Stimulated activated CD4-positive, alpha-beta T cell treated with anti-CD3 and anti-CD28 coated beads, Interleukin-1b, Interleukin-23, amount 100 ng/mL, for 24 hours (primary cell): ENCODE measurements at regions not wholly inside any gene's neighbourhood (a gene's known extent, or its start where the extent isn't known, plus 50 kb on each side); places are given as distances from the start of the nearest gene placed in this dataset.

Experiments
- DNase-seq, 4 experiments: peaks; one replicate each; pipeline ENCODE4 v3.0.0-alpha.2; 2020; ENCODE audit warnings: low read depth in 4 of 4, low spot score in 1 of 4

DNA sequence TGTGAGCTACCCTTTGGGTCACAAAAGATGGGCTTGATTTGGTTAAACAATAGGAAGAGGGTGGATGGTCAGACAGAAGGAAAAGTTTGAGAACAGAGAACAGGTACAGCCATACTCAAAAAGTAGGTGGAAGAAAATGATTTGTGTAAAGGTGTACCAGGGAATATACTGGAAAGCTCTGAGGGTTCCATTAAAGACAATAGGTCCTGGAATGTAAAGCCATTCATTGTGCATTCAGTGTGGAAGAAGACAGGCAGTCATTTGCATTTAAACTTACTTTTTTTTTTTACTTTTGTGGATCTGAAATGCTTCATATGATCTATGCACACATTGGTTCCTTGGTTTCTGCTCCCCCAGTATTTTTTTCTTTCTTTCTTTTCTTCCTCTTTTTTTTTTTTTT, 581.4 kb upstream of the PIK3C3 start:
- no peak for DNase-seq

DNA sequence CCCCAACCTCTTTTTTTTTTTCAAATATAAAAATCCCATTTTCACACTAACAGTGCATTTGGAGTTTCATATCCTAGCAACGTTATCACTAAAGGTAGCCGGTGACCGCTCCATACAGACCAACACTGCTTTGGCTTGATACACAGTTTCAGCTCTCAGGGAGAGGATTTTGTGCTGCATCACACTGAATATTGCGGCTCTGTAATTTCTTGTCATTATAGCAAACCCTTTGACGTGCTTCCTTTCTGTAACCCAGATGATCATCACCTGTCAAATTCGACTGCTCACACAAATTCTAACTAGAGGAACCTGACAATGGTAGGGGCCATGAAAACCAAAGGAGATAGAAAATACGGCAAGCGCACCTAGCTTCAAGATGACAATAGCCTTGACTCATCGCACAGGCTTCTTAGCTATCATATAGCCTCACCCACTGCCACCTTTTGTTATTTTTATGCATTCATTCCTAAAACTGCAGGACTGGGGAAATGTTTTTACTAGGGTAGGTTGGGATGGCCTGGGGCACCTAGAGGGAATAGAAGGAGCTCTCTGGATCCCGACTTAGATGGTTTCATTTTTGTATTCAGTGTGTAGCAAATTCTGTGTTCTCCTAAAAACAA, 582.9 kb upstream of the PIK3C3 start:
- DNase-seq = no peak

DNA sequence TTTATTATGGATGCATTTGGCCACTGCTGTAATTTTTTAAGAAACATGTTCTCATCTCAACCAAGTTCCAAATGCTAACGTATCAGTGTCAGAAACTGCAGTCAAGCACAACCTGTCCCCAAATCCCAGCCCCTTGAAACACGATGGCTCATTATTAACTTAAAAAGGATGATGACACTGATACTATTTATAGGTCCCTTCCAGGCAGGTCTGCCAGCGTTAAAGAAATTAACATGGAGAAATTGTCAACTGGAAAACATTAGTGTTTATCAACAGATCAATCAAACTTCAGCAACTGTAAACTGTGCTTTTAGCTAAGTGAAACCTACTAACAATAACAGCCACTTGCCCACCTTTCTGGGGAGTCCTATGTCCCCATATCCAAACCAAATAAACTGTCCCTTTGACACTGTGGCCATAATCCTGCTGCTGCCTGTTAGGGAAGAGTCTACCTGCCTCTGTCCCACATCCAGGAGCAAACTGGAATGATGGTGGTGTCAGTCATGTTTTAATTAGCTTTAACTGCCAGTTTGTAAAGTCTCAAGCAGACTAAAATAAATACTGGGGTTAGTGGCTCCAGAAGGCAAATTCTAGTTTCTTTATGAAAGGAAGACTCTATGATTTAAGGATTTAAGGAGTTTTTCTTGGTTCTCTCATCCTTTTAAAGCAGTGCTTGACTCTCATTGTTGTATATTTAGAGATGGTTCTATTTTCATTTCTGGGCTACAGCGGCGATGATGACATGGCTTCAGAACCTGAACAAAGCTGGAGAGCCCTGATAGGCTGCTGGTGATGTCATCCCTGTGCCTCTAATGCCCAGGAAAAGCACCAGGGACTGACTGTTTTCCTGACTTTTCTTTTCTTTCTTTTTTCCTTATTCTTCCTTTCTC, 583.6 kb upstream of the PIK3C3 start:
- DNase-seq = no peak

DNA sequence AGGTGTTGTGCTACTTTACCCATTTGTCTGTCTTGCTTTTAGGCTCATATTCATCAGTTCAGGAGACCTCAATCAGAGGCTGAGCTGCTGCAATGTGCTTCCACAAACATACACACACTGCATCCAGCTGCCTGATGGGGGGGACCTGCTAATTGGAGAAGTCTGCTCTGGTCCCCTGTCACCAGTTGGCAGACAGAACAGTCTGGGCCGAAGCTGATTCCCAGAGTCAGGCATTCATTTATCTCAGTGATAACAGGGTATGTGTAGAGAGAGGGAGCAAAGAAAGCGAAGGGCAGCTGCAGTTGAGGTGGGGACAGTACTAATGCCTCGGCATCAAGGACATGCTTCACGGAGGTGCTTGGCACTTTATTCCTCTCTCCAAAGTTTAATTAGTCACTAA, 584.3 kb upstream of the PIK3C3 start:
- DNase-seq = no peak

DNA sequence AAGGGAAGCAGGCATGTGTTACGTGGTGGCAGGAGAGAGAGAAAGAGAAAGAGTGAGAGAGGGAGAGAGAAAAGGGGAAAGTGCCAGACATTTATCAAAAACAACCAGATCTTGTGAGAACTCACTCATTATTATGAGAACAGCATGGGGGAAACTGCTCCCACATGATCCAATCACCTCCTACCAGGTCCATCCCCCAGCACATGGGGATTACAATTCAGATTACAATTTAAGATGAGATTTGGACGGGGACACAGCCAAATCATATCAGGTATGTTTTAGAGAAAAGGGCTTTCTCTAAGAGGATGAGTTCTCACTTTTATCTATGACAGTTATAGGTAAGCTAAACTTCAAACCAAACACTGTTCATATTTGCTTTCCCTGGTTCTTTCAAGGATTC, 597.3 kb upstream of the PIK3C3 start:
- DNase-seq = no peak

DNA sequence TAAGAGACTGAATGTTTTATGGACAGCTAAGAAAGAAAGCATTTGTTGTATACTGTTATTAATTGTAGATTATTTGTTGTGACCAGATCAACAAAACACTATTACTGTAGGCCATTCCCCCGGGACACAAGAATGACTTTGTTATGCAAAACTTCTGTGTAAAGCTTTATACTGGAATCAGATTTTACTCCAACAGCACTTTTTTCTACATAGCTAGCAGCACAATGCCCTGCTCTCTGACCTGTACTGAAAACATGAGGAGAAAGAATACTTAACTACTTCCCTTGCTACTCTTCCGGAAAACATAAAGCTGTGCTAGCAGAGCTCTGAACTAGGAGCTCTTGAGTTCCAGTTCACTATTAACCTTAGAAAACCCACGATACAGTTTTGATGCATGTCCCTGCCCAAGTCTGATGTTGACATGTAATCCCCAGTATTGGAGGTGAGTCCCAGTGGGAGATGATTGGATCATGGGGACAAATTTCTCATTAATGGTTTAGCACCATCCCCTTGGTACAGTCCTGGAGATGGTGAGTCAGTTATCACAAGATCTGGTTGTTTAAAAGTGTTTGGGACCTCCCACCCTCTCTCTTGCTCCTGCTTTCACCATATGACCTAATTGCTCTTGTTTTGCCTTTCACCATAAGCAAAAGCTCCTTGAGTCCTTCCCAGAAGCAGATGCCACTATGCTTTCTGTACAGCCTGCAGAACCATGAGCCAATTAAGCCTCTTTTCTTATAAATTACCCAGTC, 601.1 kb upstream of the PIK3C3 start:
- DNase-seq = no peak

DNA sequence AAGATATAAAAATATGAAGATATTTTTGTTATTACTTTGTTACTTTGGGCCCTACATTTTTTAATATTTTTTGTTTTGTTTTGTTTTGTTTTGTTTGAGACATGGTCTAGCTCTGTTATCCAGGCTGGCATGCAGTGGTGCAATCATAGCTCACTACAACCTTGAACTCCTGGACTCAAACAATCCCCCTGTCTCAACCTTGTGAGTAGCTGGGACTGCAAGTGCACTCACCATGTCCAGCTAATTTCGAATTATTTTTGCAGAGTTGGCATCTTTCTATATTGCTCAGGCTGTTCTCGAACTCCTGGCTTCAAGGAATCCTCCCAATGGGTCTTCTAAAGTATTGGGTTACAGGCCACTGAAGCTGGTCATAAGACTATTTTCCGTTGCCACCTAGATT, 603.6 kb upstream of the PIK3C3 start:
- DNase-seq = no peak

DNA sequence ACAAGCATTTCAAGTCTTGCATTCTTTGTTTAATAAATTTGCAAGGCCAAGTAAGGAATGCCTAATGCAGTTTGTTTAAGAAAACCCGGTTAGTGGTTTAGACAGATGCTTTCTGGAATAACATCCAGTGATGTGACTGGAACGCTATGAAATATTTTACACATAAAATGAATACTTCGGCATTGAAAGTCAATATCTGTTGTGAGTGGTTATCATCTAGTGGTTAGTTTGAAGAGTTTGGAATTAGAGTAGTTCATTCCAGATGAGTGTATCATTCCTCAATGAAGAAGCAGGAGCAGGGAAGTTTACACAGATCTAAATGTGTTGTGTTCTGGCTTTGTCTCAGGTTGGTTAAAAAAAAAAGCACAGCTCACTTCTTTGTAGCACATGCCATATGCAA, 608.0 kb upstream of the PIK3C3 start:
- DNase-seq = no peak

DNA sequence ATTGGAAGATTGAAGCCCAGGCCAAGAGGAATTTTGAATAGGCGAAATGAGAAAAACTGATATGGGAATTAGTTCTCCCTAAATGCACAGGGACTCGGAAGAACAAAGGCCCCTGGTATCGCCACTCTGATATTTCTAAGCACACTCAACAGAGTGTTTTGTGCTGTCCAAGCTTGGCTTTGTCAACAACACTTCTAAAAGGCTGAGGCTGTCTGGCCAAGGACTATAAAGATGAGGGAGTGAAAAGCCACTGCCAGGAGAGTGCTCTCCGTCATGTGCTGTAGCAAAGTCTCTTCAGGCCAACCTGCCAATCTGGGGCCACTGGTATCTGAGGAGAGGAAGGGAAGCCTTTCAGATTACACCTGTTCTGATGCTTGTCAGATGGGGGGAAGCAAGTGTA, 611.2 kb upstream of the PIK3C3 start:
- no peak for DNase-seq

DNA sequence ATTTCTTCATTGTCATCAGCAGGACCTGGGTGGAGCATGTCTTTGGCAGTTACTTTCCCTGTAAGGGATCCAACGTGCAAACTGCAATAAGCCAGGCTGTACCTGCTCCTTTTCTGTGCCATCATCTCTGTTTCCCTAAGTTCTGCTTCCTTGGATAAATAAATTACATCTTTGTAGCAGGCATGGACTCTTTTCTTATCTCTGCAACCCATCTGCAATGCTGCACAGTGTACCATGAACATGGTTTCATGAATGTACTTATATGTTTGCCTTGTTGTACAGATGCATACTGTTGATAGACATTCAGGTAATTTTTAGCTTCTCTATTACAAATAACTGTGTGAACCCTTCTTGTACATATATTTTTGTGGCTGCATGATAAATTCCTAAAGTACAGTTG, 616.7 kb upstream of the PIK3C3 start:
- no peak for DNase-seq

DNA sequence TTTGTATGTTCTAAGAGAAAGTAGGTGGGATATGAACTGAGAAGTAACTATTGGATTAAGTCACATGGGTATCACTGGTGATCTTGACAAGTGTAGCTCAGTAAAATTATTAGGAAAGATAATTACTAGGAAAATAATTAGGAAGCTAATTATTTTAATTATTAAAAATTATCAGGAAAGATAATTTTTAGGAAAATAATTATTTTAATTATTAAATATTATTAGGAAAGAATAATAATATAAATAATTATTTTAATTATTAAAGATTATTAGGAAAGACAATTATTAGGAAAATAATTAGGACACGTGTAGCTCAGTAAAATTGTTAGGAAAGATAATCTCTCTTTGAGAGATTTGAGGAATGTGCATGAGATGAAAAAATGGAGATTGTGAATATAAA, 623.4 kb upstream of the PIK3C3 start:
- DNase-seq = no peak

DNA sequence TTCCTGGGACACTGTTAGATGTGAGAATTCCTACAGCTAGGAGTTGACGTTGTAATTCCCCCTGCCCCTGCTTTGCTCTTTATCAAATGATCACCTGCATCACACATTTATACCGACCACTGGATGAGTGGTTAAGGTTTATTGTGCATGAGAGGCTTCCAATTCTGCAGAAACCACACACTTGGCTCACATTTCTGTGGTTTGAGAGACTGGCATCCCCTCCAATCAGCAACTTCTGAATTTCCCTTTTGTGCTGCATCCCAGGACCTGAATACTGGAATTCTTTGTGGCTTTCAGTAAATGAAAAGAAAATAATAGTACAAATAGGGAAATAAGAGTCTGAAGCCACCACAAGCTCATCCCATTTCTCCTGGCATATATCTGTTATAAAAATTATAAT, 628.7 kb upstream of the PIK3C3 start:
- DNase-seq = no peak

DNA sequence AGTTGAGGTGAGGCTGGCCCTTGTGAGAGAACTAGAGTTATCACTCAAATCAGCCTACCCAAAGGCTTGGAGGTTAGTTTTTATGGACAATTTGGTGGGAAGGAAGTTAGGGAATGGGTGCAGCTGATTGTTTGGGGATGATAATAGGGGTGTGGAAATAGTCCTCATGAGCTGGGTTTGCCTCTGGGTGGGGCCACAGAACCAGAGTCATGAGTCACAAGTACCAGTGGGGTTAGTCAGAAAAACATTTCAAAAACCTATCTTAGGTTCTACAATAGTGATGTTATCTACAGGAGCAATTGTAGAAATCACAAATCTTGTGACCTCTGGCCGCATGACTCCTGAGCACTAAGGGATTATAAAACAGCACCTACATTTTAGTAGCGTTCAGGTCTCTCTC, 630.1 kb upstream of the PIK3C3 start:
- DNase-seq = no peak

DNA sequence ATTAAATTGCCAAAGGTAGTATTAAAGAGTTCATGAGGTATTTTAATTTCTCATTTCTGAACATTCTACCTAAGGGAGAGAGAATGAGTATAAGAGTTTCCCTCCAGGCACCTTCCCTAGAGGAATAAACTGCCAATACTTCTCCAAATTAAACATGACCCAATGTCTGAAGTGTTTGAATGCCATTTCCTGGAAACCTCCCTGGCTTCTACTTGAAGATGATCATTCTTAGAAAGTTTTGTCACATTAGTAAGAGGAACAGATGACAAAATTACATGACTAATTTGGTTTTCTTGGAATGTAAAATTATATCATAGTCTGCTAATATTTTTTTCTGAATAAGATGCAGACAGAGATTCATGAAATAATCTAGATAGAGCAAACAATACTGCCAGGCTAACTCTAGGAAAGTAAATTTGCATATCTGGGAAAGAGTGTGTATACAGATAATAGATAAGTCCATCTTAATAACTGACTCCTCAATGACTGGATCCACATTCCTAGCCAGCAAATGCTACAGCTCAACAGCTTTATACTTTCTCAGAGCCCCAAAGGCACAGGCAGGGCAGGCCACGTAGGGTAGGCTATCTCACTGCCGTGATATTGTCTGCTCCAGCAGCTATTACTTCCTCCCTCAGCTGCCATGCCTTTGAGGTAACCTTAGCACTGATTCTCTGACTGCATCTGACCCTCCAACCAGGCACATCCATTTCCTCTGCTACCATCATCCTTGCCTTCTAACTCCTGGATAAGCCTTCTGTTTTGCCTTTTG, 630.8 kb upstream of the PIK3C3 start:
- DNase-seq = no peak

DNA sequence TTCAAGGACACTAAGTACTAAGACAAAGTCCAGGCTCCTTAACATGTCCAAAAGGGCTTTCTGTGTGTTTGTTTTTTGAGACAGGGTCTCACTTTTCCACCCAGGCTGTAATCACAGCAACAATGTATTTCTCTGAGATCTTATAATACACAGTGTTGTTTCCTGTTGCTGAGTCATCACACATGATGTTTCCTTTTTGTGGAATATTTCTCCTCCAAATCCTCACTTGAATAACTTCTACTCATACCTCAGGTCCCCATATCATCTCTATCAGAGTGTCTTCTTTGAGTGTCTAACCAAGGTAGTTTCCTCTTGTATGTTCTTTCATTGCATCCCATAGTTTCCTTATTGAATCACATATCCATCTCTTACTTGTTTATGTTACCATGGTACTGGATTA, 632.0 kb upstream of the PIK3C3 start:
- no peak for DNase-seq

DNA sequence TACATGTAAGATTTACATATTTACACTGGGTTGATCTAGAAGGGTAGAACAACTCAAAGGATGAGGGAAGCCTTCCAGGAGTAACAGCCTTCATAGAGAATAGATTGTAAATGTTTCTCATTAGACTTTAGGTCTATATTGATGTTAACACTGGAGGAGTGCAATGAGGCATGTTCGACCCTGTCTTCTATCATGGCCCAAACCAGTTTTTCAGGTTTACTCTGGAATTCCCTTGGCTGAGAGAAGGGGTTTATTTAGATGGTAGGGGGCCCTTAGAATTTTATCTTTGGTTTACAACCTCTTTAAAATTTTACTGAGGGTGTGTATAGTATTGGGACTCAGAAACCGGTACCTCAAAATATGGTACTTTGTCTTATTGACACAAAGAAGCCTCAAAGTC, 634.9 kb upstream of the PIK3C3 start:
- DNase-seq = no peak

DNA sequence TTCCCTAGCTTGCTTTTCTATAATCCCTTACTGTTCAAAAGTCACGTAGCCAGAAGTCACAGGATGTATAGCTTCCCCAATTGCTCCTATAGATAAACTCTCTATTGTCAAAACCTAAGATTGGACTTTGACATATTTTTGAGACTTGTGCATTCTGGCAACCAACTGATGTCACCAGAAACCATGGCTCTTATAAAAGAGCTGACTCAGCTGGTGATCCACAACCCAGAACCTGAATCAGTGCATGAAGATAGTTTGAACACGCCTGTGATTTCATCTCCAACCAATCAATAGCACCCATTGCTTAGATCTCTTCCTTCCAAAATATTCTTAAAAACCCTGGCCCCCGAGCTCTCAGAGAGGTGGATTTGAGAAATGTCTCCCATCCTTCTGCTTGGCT, 639.9 kb upstream of the PIK3C3 start:
- DNase-seq = no peak

DNA sequence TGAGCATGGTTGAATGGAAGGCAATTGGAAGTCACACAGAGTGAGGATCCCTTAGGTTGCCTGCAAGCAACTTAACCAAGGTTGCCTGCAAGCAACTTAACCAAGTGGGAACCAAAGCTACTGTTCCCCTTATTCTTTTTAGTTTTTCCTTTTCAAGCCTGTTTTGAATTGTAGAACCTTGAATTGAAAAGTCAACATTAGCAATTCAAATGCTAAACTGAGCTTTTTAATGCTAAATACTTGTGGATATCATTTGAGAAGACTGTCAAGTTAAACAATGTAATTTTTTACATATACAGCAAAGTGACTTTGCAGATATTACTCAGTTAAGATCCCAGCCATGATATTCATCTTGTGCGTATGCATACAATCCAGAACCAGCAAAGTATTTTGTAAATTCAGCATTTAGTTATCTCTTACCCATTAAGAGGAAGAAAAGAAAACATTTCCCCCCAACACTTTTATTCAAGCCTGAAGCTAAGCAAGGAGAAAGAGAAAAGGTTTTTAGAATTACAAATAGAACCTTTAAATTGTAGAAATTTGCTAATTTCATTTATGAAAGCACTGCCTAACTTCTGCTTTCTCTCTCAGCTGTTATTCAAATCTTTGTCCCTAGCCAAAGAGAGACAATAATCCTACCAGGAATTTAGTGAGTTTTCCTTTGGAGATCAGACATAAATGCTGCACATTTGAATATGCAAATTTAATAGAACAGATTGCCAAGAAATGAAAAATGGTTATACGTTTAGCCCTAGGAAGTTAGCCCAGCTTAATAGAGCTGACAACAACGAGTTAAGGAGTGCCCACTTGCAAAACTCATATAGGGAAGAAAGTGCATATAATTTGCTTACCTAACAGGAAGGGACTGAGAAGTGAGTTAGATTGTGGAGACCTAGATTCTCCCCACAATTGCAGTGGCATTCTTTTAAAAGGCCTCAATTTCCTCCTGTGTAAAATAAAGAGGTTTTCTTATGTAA, 643.2 kb upstream of the PIK3C3 start:
- DNase-seq = no peak

DNA sequence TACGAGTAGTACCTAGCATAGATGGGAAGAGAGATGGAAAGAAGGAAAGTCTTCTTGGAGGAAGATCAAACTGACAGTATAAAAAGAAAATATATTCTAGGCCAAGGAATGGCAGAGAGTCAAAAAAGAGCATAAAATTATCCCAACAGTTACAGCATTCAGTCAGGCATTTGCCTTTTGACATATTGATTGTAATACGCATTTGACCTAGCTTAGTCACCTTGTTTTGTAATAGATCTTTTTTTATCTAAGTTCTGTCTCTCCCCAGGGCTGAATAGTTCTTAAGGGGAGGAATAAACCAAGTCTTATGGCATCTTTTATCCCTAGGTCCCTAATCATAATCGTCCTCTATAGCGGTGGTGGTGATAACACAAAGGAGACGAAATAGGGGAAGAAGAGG, 657.3 kb upstream of the PIK3C3 start:
- no peak for DNase-seq

DNA sequence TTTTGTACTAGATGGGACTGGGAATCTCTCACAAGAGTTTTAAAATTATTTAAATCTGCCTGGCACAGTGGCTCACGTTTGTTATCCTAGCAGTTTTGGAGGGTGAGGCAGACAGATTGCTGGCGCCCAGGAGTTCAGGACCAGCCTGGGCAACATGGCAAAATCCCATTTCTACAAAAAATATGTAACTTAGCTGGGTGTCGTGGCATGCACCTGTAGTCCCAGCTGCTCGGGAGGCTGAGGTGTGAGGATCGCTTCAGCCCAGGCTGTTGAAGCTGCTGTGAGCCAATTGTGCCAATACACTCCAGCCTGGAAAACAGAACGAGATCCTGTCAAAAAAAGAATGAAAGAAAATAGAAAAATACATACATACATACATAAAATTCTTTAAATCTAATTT, 685.7 kb upstream of the PIK3C3 start:
- DNase-seq = no peak
